CD4-positive, alpha-beta T cell treated with Interleukin-12 subunit alpha and Interleukin-12 subunit beta, for 1 hour (primary cell): ENCODE measurements at regions not wholly inside any gene's neighbourhood (a gene's known extent, or its start where the extent isn't known, plus 50 kb on each side); places are given as distances from the start of the nearest gene placed in this dataset.
A peak's percentile ranks its signal among the peaks of the same experiment; 100 is the strongest.

Experiments
- DNase-seq: peaks from one replicate; pipeline ENCODE4 v3.0.0-alpha.2; 2020

DNA sequence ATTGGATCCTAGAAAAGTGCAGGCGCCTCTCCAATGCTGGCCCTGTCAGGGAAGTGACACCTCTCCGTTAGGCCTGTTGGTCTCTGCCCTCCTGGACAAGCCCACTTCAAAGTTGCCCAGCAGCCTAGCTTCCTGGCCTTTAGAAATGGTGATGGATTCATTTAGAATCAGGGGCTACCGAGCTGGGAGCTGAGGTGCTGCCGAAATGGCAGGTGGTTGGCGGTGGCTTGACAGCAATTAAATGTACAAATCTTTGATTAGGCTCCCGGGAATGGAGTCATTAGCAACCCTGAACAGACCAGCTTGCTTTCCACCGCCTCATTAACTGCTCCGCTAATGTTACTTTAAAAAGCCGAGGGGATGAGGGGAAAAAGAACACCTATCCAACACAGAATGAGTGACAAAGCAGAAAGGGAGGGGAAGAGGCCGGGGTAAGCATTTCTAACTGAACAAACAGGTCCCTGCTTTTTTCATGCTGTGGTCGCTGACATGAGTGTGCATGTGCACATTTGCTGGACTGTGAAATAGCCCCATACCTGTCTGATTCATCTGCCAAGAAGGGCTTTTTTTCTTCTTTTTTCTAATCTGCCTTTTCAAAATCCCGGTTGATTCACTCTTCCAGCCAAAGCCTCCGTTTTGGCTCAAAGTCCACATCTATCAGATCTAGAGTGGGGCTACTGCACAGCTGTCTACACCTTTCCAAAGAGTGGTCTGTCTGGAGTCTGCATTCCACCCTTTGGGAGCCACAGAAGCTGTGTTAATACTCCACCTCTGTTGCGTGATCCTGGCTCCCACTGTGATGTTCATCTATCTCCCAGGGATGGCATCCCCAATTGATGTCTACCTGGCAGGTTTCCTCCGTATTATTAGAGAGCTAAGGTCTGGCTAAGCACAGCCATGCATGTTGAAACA is 431.9 kb downstream of the COG6 start:
- DNase-seq = no peak

DNA sequence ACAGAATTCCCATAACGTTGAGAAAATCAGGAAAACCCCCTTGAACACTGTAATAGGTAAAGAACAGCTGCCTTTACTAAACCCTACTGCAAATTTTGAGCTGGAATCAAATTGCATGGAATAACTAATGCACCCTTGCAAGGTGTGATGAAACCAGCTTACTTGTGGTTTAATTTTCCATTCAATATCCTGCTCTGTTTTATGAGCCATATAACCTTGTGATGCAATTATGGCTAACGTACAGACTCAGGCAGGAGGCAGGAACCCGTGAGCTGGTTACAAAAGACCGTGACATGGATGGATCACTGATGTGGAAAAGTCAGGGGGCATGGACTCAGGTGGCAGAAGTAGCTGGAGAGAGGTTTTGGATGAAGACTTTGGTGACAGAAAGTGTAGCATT is 438.6 kb downstream of the COG6 start:
- DNase-seq = no peak

DNA sequence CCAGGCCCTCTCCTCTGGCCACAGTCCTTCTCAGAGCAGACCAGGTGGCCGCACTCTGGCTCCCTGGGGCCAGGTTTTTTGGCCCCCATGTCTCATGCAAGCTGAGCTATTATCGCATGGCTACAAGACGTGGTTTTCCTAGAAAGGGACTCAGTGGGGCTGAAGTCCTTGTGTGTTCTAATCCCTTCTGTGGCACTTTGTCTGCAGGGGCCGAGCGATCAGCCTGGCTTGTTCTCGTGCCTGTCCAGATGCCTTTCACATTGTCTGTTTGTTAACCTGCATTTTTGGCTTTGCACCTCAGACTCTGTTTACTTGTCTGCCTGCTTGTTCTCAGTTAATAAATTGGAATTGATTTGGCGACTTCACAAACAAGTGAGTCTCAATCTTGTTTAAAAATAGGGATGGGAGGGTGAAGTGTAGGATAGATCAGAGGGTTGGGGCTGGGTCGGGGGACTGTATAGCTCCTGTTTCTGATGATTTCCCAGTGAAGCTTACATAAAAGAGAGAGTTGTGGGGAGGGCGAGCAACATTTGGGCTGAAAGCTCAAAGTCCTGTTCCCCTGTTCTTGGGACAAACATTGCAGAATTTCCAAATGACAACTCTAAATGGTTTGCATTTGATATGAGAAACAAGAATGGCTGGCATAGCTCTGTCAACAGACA is 440.4 kb downstream of the COG6 start:
- DNase-seq = no peak

DNA sequence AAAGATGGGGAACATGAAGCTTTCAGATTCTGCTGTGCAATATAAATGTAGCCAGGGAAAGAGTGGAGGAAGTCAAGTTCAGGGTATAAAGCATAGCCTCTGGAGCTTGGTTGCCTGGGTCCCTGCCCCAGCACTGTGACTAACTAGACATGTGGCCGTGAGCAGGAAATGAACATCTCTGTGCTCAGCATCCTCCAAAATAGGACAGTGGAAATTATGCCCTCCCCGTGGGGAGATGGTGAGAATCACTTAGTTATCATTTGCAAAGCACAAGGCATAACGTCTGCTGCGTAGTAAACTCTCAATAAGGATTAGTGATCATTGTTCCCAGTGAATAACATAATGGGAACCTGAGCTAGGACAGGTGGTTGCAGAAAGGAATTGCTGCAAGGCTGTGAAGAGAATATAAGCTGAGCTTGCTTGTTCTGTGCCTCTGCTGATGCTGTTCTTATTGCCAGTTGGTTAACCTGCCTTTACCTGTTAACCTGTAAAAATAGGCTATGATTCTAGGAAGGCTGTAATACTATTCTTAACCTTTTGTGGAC is 441.0 kb downstream of the COG6 start:
- DNase-seq = peak; percentile 20

DNA sequence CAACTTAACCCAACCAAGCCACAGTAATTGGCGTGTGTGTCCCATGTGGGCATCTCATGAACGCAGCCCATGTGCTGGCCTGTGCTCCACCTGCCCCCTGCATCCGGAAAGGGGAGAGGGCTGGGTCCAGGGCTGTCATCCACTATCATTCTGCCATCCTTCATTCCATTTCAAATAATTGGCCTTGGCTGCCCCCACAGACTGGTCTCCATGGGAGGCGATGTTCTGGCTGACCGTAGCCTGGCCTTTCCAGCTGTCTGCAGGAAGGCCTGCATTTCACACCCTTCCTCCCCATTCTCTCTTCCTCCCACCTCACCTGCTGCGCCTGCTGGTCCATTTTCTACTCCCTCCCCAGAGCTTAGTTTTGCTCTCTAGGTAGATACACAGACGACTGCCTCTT is 442.8 kb downstream of the COG6 start:
- DNase-seq = no peak

DNA sequence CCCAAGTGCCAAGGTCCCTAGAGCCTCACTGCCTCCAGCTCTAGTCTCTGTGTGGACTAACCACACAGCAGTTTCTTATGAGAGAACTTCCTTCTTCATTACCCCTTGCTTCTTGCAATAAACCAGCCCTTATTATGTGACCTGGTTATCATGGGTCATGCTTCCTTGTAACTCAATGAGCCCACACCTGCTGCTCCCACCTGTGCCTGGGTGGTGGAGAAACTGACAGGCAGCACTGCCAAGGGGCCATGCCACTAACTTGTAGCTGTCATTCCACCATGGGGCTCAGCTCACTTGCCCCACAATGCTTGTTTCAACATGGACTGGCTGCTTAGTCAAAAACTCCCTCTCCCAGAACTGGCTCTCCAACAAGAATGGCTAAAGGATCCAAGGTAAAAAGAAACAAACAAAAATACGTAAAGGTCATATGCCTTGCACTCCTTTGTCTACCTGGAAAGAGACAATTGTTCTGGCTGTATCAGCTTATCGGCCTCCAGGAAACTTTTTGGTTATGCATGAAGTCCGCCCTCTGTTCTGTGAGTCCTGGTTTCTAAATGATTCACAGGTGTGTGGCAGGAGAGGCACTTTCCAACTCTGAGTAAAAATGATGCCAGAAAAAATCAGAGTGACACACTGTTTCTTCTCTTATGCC is 446.4 kb downstream of the COG6 start:
- no peak for DNase-seq

DNA sequence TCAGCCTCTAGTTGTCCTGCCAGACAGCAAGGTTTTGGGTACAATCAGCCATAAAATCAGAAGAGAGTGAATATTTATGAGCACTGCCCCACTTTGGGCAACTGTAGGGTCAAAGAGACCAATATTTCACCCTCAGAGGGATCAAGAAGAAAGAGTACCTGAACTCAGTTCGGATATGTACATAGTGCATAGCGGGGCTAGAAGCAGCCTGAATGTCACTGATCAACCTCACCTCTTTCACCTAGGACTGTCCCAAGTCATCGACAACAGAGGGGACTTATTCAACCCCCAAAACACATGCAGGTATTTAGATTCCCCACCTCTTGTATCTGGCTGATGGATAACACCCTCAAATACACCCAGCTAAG is 446.9 kb downstream of the COG6 start:
- DNase-seq = no peak

DNA sequence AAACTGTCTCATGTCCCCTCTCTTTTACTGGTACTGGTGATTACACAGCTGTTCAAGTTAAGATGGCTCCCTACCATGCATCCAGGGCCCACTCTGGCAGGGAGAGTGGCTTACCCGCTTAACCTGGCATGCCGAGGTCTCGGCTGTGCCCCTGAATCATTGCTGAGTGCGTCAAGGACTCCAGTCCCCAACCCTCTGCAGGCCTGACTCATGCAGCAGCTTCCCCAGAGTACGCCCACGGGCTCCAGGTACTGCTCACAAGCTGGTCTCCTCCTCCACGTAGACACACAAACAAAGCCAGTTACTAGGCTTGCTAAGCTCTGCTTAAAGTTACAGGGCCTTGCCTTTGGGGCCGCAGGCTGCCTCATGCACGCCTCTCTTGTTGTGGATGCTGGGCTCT is 447.4 kb downstream of the COG6 start:
- DNase-seq = peak; percentile 9

DNA sequence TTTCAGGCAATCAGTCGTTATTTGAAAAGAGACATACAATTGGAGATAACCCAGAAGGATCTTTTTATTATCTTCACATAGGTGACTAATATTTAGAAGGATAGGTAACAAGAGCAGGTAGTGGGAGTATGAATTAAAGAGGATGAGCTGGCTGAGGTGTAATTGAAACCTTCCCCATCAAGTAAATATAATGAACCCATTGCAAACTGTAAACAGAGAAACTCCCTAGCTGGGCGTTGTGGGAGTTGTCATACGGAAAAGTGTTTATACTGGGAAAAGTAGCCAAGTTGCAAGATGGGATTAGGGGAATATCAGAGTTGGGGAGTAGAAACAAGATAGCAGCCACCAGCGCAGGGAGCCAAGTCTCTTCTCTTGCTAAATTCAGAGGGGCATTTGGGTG is 448.4 kb downstream of the COG6 start:
- no peak for DNase-seq

DNA sequence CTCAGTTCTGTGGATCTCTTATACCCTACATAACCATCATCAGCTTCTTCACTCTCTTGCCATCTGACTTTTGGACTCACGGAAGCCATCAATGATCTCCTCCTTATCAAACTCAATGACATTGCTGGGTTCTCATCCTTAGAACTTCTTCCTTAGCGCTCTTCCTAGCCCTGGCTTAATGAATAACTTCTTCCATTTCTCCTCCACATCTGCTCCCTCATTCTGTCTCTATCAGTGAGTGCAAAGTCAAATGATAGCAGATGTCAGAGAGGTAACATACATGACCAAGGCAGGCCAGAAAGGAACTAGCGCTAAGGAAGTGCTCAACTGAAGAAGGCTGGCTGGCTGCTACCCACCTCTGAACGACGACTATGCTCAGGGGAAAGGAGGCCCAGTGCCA is 449.8 kb downstream of the COG6 start:
- no peak for DNase-seq

DNA sequence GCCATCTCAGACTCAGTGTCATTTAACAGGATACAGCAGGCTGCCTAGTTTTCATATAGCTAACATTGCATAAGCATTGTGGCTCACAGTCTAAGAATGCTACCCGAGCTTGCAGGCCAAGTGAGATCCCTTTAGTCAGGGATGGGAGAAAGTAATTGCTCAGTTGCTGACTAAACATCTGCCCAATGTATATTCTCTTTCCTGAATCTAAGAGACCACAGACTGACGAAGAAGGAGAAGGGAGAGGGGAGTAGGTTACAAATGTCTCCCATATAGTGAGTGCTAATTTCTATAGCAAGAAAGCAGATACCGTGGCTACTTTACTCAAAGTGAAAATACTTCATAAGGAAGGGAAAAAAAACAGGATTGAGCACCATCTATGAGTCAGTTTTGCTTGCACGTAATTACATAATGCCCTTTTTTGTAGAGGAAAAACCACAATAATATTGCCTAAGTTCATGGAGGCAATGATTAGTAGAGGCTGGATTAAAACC is 453.9 kb downstream of the COG6 start:
- no peak for DNase-seq

DNA sequence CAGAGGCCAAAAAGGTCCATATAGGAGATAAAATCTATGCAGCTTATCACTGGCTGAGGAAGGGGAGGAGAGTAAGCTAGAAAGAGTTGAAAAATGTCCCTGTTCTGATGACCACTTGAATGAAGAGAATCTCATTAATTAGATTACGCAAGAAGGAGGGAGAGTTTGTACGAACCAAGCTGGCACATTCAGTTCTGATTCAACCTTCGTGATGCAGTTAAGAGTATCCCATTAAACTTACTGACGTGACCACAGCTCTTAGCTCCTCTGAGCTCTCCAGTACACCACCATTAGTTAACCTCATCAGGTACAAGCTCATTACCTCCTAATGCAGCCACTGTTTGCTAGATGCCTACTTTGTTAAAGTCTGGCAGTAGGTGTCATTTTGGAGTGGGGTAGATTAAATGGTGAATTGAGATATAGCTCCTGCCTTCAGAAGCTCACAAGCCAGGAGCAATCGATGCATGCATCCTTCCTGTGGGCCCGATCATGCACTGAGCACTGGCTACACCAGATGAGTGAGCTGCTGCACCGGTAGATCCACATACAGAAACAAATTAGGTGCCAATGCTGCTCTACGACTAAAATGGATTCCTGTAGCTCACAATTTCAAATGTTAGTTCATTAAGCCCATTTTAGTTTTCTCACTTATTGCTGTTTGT is 458.3 kb downstream of the COG6 start:
- DNase-seq = no peak

DNA sequence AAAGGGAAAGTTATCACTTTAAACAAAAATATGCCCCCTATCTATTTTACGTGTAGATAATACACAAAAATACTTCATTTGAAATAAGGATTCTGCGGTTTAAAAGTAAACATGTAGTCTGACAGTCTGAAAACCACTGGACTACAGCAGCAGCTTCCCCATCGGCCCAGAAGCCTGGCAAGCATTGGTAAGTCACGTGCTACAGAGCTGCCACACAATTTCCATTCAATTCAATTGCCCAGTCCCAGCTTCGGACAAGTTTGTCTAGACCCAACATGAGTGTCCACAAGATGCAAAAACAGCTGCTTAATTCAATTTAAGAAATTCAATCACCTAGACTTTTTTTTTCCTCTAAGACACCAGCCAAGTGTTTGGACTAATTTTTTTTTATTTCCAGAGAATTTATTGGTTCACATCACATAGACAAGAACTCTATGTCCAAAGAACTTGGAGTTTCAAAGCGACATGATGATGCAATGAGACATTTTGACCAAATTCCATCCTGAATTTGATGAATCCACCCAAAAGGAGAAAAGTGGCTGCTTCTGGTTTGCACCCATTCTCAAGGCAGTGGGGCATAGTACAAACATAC is 458.9 kb downstream of the COG6 start:
- no peak for DNase-seq

DNA sequence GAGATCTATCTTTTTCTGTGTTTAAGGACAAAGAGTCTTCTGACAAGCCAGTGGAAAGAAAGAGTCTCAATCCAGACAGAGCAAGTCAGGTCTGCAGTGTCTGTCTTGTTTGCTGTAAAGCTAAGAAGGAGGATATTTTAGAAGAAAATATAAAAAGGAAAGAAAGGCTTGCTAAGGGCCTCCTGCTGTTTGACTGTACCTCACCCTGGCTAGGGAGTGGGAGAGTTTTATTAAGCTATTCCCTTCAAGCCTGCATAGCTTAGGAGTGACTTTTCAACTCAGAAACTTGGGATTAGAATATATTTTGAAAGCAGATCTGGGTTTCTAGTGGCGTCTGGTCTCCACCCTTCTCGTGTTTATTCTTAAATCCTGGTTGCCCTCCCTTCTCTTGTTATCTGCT is 460.0 kb downstream of the COG6 start:
- DNase-seq = no peak

DNA sequence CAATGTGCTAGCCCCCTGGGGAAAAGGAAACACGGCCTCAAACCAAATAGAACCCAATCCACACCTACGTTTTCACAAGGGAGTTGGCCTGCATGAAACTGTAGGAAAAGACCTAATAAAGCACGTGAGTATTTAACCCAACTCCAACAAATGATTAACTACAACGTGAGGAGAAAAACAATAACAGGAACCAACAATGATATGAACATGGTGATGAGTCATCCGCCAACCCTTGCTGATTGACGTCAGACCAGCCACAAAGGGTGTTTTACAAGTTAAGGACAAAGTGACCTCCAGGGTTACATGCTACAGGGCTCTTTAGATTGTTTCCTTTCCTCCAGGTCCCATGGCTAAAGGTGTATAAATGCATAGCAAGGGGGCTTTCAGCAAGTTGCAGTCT is 460.5 kb downstream of the COG6 start:
- peak; percentile 50 for DNase-seq

DNA sequence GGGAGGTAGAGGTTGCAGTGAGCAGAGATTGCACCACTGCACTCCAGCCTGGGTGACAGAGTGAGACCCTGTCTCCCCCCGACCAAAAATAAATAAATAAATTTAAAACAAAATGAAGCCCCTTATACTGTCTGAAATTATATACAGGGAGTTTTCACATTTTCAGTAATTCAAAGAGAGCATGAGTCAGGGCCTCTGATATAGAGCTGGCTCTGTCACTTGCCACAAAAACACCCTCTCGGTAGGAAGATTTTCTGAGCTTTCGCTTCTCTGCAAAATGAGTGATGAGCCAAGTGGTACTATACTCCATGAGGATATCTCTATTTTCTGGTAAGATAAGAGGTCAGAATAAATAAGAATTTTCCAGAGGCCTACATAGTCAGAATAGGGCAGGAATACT is 462.9 kb downstream of the COG6 start:
- DNase-seq = no peak

DNA sequence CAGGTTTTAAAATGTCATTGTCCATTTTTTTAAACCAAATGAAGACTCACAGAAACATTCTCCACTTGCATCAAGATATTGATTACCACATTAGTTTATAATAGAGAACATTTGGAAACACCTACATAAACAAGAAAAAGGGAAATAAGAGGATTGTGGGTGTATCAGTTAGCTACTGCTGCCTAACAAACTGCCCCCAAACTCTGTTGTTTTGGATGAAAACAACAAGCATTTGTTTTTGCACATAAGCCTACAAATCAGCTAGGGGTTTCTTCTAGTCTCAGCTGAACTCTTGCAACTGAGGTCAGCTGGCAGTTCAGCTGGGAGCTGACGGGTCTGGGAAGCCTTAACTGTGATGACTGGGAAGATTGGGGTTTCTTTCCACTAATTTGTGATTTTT is 464.4 kb downstream of the COG6 start:
- DNase-seq = no peak

DNA sequence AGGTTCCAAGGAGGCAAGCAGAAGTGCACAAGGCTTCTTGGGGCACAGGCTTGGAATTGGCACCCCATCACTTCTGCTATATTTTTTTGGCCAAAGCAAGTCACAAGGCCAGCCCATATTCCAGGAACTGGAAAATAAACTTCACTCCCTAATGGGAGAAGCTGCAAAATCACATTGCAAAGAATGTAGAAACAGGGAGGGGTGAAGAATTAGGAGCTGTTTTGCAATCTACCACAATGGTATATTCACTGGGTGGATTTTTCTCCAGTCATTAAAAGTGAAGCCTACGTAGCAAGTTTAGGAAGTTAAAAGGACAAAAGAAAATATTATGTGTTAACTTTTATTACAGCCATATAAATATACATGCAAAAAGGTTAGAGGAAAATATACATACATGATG is 464.8 kb downstream of the COG6 start:
- no peak for DNase-seq

DNA sequence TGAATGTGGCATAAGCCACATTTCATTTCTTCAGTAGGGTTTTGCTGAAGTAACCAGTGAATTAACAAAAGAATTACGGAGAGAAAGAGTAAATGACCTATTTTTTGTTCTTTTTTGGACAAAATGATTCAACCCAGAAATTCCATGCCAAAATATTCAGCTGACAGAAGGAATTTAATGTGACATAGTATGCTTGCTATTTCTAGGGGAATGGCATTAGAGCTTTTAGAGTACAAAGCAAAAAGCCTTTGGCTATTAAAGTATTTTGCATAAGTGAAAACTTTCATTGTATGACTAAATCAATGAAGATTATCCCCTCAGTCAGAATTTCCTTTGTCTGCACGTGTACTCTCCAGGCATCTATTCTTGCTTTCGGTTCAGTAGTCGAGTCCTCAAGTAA is 465.3 kb downstream of the COG6 start:
- no peak for DNase-seq

DNA sequence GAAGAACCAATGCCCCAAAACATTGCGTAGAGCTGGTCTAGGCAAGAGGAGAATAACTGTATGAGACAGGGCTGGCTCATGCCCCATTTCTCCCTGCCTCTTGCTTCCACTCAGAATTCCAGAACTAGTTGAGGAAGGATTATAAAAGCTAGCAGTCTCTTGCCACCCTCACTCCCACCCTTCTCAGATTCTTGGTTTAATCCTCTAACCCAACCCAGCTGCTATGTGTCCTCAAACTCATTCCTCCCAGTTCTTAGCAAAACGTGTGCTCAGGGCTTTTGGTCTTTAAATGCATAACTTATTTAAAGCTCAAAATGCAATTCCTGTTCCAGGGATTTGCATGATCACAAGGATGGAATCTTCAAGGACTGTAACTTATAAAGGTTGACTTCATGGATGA is 466.3 kb downstream of the COG6 start:
- no peak for DNase-seq

DNA sequence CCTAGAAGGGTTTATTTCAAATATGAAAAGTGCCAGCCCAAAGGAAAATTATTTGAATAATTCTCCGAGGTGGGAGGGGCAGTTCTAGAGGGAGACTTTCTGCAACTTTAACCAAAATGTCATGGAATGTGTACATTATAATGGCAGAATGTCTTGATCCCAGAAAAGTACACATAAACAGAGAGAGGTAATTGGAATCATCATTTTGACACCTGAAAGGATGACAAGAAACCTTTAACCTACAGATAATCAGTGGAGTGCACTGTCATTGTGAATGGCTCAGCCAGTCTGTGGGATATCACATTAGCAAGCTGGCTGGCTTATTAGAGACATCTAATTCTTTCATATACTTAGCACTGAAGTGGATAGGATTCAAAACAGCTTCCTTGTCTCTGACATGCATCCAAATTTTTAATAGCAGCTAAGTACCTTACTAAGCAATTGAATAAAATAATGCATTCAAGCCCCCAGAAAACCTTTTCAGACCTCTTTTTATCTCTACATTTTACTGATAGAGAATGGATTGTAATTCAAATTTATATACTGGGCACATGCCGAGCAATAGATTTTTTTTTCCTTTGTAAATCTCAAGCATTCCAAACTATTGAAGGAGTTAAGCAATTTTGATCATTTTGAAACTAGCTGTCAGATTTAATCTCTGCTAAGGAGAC is 468.6 kb downstream of the COG6 start:
- DNase-seq = no peak

DNA sequence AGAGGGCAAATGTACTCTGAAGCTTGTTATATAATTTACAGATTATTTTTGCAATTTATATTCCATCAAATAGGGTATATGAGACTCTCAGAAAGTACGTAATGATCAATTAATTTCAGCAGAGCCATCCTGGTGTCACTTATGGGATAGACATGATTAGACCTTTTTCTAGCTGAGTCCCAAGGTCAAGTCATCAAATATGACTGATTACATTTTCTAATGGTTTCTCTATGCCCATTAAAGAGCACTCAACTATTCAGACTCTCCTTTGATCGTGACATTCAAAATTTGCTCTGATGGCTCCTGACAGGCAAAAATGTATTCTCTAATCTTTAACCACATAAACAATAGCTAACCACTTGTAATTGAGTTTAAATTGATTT is 469.2 kb downstream of the COG6 start:
- no peak for DNase-seq
